K562 (cell line): ENCODE measurements at regions not wholly inside any gene's neighbourhood (a gene's known extent, or its start where the extent isn't known, plus 50 kb on each side); places are given as distances from the start of the nearest gene placed in this dataset.

Experiments used
- POLR2A ChIP-seq: fragments of 450-650 bp; conservative IDR thresholded peaks from 2 replicates; pipeline ENCODE4 v1.6.1; 2016
- POLR2AphosphoS5 ChIP-seq: IDR thresholded peaks from 2 replicates; pipeline ENCODE4 v1.6.1; 2011; ENCODE audit warnings: mild to moderate bottlenecking, low read depth, low read length, moderate library complexity; ENCODE audit not compliant: control insufficient read depth, insufficient read depth
- ZNF184 ChIP-seq: sonication (generic); formaldehyde crosslinking; IDR thresholded peaks from 2 replicates; pipeline ENCODE4 v1.5.0; 2020; ENCODE audit warnings: missing genetic modification reagents

DNA sequence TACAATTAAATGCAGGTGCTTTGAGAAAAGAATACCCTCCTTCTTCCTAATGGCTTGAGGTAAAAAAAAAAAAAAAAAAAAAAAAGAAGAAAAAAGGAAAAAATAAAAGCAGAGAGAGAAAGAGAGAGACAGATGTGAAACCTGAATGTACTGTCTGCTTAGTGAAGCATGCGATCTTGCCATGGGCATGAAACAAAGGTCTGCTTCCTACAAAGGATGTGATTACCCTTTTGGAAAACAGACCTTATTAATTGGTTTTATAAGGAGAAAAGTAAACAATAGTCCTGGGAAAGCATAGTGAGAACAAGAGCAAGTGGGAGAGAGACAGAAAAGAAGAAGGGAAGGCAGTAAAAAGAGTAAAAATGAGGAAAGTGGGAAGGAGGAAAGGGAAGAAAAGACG lies 526.1 kb upstream of the PABPC4L start:
- TF ChIP-seq POLR2A (no peak), POLR2AphosphoS5 (no peak), ZNF184 (CRISPR knock-in tag) (no peak)
